CD14-positive monocyte (primary cell): ENCODE measurements at regions not wholly inside any gene's neighbourhood (a gene's known extent, or its start where the extent isn't known, plus 50 kb on each side); places are given as distances from the start of the nearest gene placed in this dataset.

Experiments used
- DNase-seq, 3 donors: peaks; one replicate each; pipeline ENCODE4 v3.0.0-alpha.2; 2011 to 2022
- H2AFZ ChIP-seq: 2 replicates; pipeline ENCODE4 v1.6.0; 2012; ENCODE audit warnings: mild to moderate bottlenecking, low read depth, low read length, inconsistent platforms; ENCODE audit not compliant: insufficient read depth, poor library complexity, severe bottlenecking
- H3K27ac ChIP-seq, 2 donors: 1 replicate in 1 of 2; 2 replicates in 1 of 2; pipeline ENCODE4 v1.5.1; 2012 to 2013; ENCODE audit warnings: low read length in 2 of 2, control low read depth in 1 of 2, inconsistent platforms in 1 of 2, low read depth in 1 of 2, mild to moderate bottlenecking in 1 of 2
- H3K27me3 ChIP-seq, 2 donors: one replicate each; pipeline versions ENCODE4 v1.6.0 to v1.6.1; 2011 to 2013; ENCODE audit warnings: low read length in 2 of 2; ENCODE audit not compliant: control insufficient read depth in 2 of 2, insufficient read depth in 2 of 2
- H3K36me3 ChIP-seq, 2 donors: replicated peaks in 1 of 2; 1 replicate in 1 of 2; 2 replicates in 1 of 2; pipeline versions ENCODE4 v1.5.1 to v1.6.1; 2012 to 2013; ENCODE audit warnings: low read length in 2 of 2, control low read depth in 1 of 2, inconsistent platforms in 1 of 2, mild to moderate bottlenecking in 1 of 2; ENCODE audit not compliant: insufficient read depth in 2 of 2, control insufficient read depth in 1 of 2
- H3K4me1 ChIP-seq, 2 donors: 1 replicate in 1 of 2; 2 replicates in 1 of 2; pipeline versions ENCODE4 v1.5.1 to v1.6.1; 2012 to 2013; ENCODE audit warnings: low read length in 2 of 2, control low read depth in 1 of 2, inconsistent platforms in 1 of 2, mild to moderate bottlenecking in 1 of 2, moderate library complexity in 1 of 2; ENCODE audit not compliant: insufficient read depth in 2 of 2, control insufficient read depth in 1 of 2
- H3K4me2 ChIP-seq: replicated peaks from 2 replicates; pipeline ENCODE3; 2012; ENCODE audit warnings: low read length, moderate library complexity, mild to moderate bottlenecking; ENCODE audit not compliant: poor library complexity, severe bottlenecking; ENCODE audit errors: extremely low read depth
- H3K4me3 ChIP-seq, 3 experiments: fragments of 200-600 bp in 1 of 3; sonication (generic) in 1 of 3; replicated peaks in 1 of 3; 1 replicate in 2 of 3; 2 replicates in 1 of 3; pipeline ENCODE4 v1.5.1; 2011 to 2013; ENCODE audit warnings: low read length in 3 of 3, mild to moderate bottlenecking in 3 of 3, control low read depth in 2 of 3, low read depth in 2 of 3, inconsistent platforms in 1 of 3, moderate library complexity in 1 of 3
- H3K79me2 ChIP-seq: 2 replicates; pipeline ENCODE4 v1.6.0; 2012; ENCODE audit warnings: mild to moderate bottlenecking, control low read depth, inconsistent platforms, low read length, moderate library complexity; ENCODE audit not compliant: insufficient read depth
- H3K9ac ChIP-seq: 2 replicates; pipeline ENCODE4 v1.6.0; 2017; ENCODE audit warnings: low read length, mild to moderate bottlenecking; ENCODE audit not compliant: insufficient read depth, poor library complexity, severe bottlenecking
- H3K9me3 ChIP-seq, 2 donors: replicated peaks in 1 of 2; 1 replicate in 1 of 2; 2 replicates in 1 of 2; pipeline versions ENCODE4 v1.5.1 to v1.6.1; 2012 to 2013; ENCODE audit warnings: low read length in 2 of 2, control low read depth in 1 of 2; ENCODE audit not compliant: control insufficient read depth in 1 of 2, insufficient read depth in 1 of 2
- H4K20me1 ChIP-seq: 2 replicates; pipeline ENCODE4 v1.6.0; 2012; ENCODE audit warnings: mild to moderate bottlenecking, low read length, control low read depth, moderate library complexity; ENCODE audit not compliant: insufficient read depth
- H3K27ac Mint-ChIP-seq, 7 donors: one replicate each; pipeline ENCODE4 v1.8.0; 2020; ENCODE audit warnings: mild to moderate bottlenecking in 7 of 7, mixed read lengths in 7 of 7, moderate library complexity in 6 of 7, inconsistent platforms in 2 of 7
- H3K27me3 Mint-ChIP-seq, 3 donors: one replicate each; pipeline ENCODE4 v1.8.0; 2021 to 2022; ENCODE audit warnings: low read depth in 3 of 3, mild to moderate bottlenecking in 3 of 3, mixed read lengths in 3 of 3, moderate library complexity in 3 of 3, inconsistent platforms in 1 of 3
- H3K36me3 Mint-ChIP-seq, 2 donors: one replicate each; pipeline ENCODE4 v1.8.0; 2020; ENCODE audit warnings: mixed read lengths in 2 of 2, inconsistent platforms in 1 of 2, mild to moderate bottlenecking in 1 of 2
- H3K4me1 Mint-ChIP-seq: one replicate; pipeline ENCODE4 v1.8.0; 2020; ENCODE audit warnings: mild to moderate bottlenecking, mixed read lengths
- H3K4me3 Mint-ChIP-seq, 2 donors: one replicate each; pipeline ENCODE4 v1.8.0; 2020; ENCODE audit warnings: mild to moderate bottlenecking in 2 of 2, mixed read lengths in 2 of 2, moderate library complexity in 1 of 2
- H3K9me3 Mint-ChIP-seq, 7 donors: one replicate each; pipeline ENCODE4 v1.8.0; 2020 to 2022; ENCODE audit warnings: mixed read lengths in 7 of 7, mild to moderate bottlenecking in 6 of 7, moderate library complexity in 6 of 7, inconsistent platforms in 2 of 7
- CTCF ChIP-seq: fragments of 200-600 bp; IDR thresholded peaks from one replicate; pipeline ENCODE4 v1.8.0; 2022; ENCODE audit warnings: antibody characterized with exemption, mild to moderate bottlenecking
- WGBS: methylation state at CpG from one replicate; pipeline ENCODE4 v1.1.5; 2013; ENCODE audit warnings: missing lambda C conversion rate; ENCODE audit not compliant: insufficient coverage; 5-methylcytosine and 5-hydroxymethylcytosine counted together
- intact Hi-C, 2 donors: fragments of 100-400 bp; cut with micrococcal nuclease; formaldehyde crosslinking; loops; one replicate each; pipeline versions ENCODE4 v1.15.0 to v1.15.1; 2023

- H3K27ac Mint-ChIP-seq: peak overlapping the region in 2 of 7 donors; percentile 15 to 49
- no peak overlapping the region for H3K4me3 ChIP-seq
- peaks cover 2 to 12% (median 5%) of the 10 kb centered on the region in 7 donors for H3K9me3 Mint-ChIP-seq
- no peaks in the 10 kb centered on the region for H3K79me2 ChIP-seq
- H3K36me3 ChIP-seq: no peaks in the 10 kb centered on the region
- no peak overlapping the region for H3K9ac ChIP-seq
- no peak overlapping the region for H3K4me3 Mint-ChIP-seq
- peaks cover 61 to 67% of the 10 kb centered on the region in 2 donors for H3K4me1 ChIP-seq
- TF ChIP-seq CTCF: no peak
- no peaks in the 10 kb centered on the region for H3K9me3 ChIP-seq
- H3K27ac ChIP-seq: no peak overlapping the region
- H3K27me3 ChIP-seq: no peaks in the 10 kb centered on the region
- no peak overlapping the region for H2AFZ ChIP-seq
- peaks cover 7% of the 10 kb centered on the region in 2 donors for H3K36me3 Mint-ChIP-seq
- no peaks in the 10 kb centered on the region for H4K20me1 ChIP-seq
- peaks cover 0 to 2% (median 2%) of the 10 kb centered on the region in 3 donors for H3K27me3 Mint-ChIP-seq
- DNase-seq: no peak
- H3K4me1 Mint-ChIP-seq: peaks cover 68% of the 10 kb centered on the region
- intact Hi-C loops: no loop called here
- no peak overlapping the region for H3K4me2 ChIP-seq
- 98% methylated on average over 35 of the region's 36 CpGs for WGBS
Measured at GRCh38 chr6:14915888-14916832, 329.7 kb upstream of the JARID2 start.

GRCh38 chr6:14917109-14917910 lies 328.6 kb upstream of the JARID2 start:
- H3K27me3 ChIP-seq: no peaks in the 10 kb centered on the region
- 57% methylated on average over 7 of the region's 12 CpGs for WGBS
- Mint-ChIP-seq H3K4me1 (peaks cover 67% of the 10 kb centered on the region), H3K36me3 (peaks cover 0 to 3% of the 10 kb centered on the region in 2 donors), H3K9me3 (peaks cover 0 to 5% (median 0%) of the 10 kb centered on the region in 7 donors), H3K27me3 (peaks cover 1 to 2% (median 2%) of the 10 kb centered on the region in 3 donors), H3K4me3 (no peak overlapping the region), H3K27ac (peak overlapping the region in 5 of 7 donors; percentile 11 to 100 (median 41))
- H3K27ac ChIP-seq: no peak overlapping the region
- peaks cover 61 to 67% of the 10 kb centered on the region in 2 donors for H3K4me1 ChIP-seq
- H4K20me1 ChIP-seq: no peaks in the 10 kb centered on the region
- no peaks in the 10 kb centered on the region for H3K36me3 ChIP-seq
- DNase-seq: no peak
- no peak overlapping the region for H2AFZ ChIP-seq
- H3K79me2 ChIP-seq: no peaks in the 10 kb centered on the region
- no peak for TF ChIP-seq CTCF
- intact Hi-C loops: no loop called here
- no peak overlapping the region for H3K9ac ChIP-seq
- H3K4me3 ChIP-seq: no peak overlapping the region
- no peaks in the 10 kb centered on the region for H3K9me3 ChIP-seq
- no peak overlapping the region for H3K4me2 ChIP-seq
